Effector memory CD8-positive, alpha-beta T cell (primary cell): ENCODE measurements at regions not wholly inside any gene's neighbourhood (a gene's known extent, or its start where the extent isn't known, plus 50 kb on each side); places are given as distances from the start of the nearest gene placed in this dataset.

Experiments used
- ATAC-seq: fragments of 150-1000 bp; cut with Tn5 transposase; replicated peaks from 2 replicates; pipeline ENCODE4 v1.10.0; 2021; ENCODE audit warnings: mild to moderate bottlenecking, moderate library complexity
- DNase-seq, 3 experiments: peaks; one replicate each; pipeline ENCODE4 v3.0.0; 2021
- H3K27ac Mint-ChIP-seq, 2 donors: one replicate each; pipeline ENCODE4 v1.8.0; 2022; ENCODE audit warnings: mild to moderate bottlenecking in 2 of 2, mixed read lengths in 2 of 2, moderate library complexity in 2 of 2
- H3K27me3 Mint-ChIP-seq, 2 donors: one replicate each; pipeline ENCODE4 v1.8.0; 2022; ENCODE audit warnings: mixed read lengths in 2 of 2
- H3K36me3 Mint-ChIP-seq: one replicate; pipeline ENCODE4 v1.8.0; 2022; ENCODE audit warnings: mild to moderate bottlenecking, moderate library complexity, mixed read lengths; ENCODE audit not compliant: insufficient read depth
- H3K4me1 Mint-ChIP-seq, 2 donors: one replicate each; pipeline ENCODE4 v1.8.0; 2022; ENCODE audit warnings: low read depth in 2 of 2, mixed read lengths in 2 of 2
- H3K4me3 Mint-ChIP-seq, 2 donors: one replicate each; pipeline ENCODE4 v1.8.0; 2022; ENCODE audit warnings: mild to moderate bottlenecking in 2 of 2, mixed read lengths in 2 of 2, moderate library complexity in 2 of 2
- H3K9me3 Mint-ChIP-seq, 2 donors: one replicate each; pipeline ENCODE4 v1.8.0; 2022; ENCODE audit warnings: mixed read lengths in 2 of 2

DNA sequence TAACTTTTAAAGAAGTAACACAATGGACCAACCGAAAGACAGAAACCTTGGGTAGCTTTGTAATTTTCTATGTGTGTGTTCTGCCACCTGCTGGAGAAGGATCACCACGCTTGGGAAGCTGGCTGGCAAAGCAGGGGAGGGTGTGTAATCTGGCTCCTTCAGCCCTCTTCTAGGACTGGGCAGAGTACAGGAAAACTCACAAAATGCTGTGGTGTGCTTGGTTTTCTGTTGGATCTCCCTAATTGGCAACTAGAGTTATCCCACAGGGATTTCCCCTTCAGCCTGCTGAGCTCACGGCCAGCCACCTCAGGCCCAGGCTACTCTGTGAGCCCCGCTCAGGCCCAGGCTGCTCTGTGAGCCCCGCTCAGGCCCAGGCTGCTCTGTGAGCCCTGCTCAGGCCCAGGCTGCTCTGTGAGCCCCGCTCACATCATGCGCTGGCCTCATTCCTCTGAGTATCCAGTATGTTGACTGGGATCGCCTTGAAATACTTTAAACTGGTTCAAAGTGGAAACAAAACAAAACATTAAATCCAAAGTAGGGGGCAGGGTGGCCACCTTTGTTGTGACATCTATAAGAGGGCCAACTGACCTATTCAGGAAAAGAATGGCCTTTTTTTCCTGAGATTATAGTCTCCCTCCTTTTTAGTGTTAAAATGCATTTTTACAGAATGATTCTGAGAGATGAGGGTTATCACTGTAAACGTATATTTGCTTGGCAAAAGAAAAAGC is 52.0 kb upstream of the RNU6-8 start:
- Mint-ChIP-seq H3K27me3 (no peaks in the 10 kb centered on the region), H3K9me3 (no peaks in the 10 kb centered on the region), H3K4me3 (no peak overlapping the region), H3K4me1 (peaks cover 0 to 2% of the 10 kb centered on the region in 2 donors), H3K36me3 (no peaks in the 10 kb centered on the region), H3K27ac (no peak overlapping the region)
- peak; percentile 25 to 44 (median 28) for DNase-seq
- ATAC-seq = peak; percentile 68

DNA sequence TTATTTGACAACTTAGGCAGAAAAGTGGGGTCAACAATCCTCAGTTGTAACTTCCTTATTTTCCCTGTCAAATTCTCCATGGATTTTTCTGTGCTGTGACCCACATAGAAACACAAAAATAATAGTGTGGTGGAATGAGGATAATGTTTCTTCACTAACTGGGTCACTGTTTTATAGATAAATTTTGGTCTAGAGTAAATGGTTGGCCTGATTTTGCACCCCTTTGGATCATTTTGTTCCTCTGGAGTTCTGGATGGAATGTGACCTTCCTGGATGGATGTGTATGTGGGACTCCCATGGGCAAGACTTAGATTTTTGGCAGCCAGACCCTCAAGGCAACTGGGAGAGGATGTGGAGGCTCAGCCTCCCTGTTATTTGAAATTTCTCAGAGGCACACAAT is 52.7 kb upstream of the RNU6-8 start:
- Mint-ChIP-seq H3K4me1 (peaks cover 0 to 2% of the 10 kb centered on the region in 2 donors), H3K36me3 (no peaks in the 10 kb centered on the region), H3K9me3 (no peaks in the 10 kb centered on the region), H3K4me3 (no peak overlapping the region), H3K27ac (no peak overlapping the region), H3K27me3 (peaks cover 0 to 2% of the 10 kb centered on the region in 2 donors)
- no peak for DNase-seq
- ATAC-seq = no peak

DNA sequence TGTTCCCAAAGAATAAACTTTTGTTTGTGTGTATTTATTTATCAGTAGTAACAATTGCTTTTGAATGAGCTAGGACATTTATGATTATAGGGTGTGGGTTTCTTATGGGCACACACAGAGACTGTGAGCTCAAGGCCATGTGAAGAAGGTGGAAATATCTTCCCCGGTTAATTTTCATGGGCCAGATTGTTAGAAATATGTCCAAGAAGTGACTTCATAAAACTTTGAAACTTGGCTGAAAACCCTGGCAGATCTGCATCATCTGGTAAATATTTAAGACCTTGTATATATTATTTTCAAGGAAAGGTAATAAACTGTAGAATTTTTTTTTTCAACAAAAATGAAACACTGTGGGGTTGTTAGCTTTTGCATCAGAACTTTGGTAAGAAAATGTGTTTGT is 53.5 kb upstream of the RNU6-8 start:
- H3K27me3 Mint-ChIP-seq = peaks cover under 1 to 10% of the 10 kb centered on the region in 2 donors
- DNase-seq = no peak
- H3K36me3 Mint-ChIP-seq = no peaks in the 10 kb centered on the region
- no peaks in the 10 kb centered on the region for H3K9me3 Mint-ChIP-seq
- no peak overlapping the region for H3K4me3 Mint-ChIP-seq
- H3K4me1 Mint-ChIP-seq = peaks cover 0 to 2% of the 10 kb centered on the region in 2 donors
- no peak overlapping the region for H3K27ac Mint-ChIP-seq
- no peak for ATAC-seq

DNA sequence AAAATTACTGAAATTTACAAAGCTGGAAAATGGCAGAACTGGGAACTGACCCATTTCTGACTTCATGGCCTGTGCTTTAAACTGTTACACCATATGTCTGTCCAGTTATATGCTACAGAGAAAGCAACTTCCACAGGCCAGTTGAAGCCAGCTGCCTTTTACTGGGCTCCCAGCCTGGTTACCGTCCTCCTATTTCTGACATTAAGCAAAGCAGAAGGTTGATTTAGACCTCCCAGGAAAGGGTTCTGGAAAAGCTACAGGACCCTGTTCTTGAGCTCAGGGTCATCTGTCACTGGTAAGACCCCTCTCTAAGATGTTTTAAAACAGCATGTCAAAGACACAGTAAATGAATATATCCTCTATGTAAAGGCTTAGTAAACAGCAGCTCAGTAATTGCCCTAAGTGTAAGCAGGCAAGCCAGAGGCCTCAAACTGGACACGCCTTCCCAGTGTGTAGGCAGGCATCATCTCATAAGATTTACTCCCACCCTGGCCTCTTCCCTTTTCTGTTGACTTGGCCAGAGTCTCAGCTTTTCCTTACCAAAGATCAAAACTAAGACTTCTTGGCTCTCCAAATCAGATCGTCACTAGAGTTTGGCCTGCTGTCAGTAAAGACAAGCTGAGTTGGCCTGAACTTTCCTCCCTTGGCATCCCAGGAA is 55.4 kb upstream of the RNU6-8 start:
- H3K4me1 Mint-ChIP-seq = peaks cover 0 to 2% of the 10 kb centered on the region in 2 donors
- peaks cover 8 to 12% of the 10 kb centered on the region in 2 donors for H3K27me3 Mint-ChIP-seq
- no peaks in the 10 kb centered on the region for H3K36me3 Mint-ChIP-seq
- no peak for DNase-seq
- H3K27ac Mint-ChIP-seq = no peak overlapping the region
- no peak overlapping the region for H3K4me3 Mint-ChIP-seq
- ATAC-seq = no peak
- H3K9me3 Mint-ChIP-seq = peaks cover 0 to 1% of the 10 kb centered on the region in 2 donors

DNA sequence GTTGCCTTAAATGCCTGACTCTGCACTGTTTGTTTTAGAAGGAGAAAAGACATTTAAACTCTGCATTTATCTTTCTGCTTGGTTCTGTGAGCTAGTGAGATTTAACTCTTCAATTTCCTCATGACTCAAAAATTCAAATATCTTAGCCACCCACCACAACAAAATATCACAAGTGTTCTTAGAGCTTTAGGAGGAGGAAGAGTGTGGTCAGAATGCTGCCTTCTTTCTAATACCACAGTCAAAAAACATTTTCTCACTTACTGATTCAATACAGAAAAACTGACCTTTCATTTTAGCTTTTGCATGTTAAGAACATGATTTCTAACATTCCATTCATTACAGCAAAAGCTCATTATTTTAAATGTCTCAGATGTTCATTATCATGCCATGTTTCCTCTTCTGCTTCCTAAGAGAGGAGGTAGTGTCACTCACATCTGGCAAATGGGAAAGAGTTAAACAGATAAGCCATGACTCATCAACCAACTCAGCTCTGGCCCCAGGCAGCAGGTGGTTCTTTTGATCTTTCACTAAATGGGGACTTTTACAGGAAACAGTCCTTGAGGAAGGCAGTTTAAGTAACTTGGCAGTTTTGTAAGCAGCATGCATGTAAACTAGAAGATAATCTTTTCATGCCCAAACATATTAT is 56.4 kb upstream of the RNU6-8 start:
- ATAC-seq (no peak), DNase-seq (no peak)
- Mint-ChIP-seq H3K4me3 (no peak overlapping the region), H3K27me3 (peaks cover 8 to 12% of the 10 kb centered on the region in 2 donors), H3K36me3 (no peaks in the 10 kb centered on the region), H3K27ac (no peak overlapping the region), H3K4me1 (peaks cover 0 to 2% of the 10 kb centered on the region in 2 donors), H3K9me3 (peaks cover 0 to 9% of the 10 kb centered on the region in 2 donors)

DNA sequence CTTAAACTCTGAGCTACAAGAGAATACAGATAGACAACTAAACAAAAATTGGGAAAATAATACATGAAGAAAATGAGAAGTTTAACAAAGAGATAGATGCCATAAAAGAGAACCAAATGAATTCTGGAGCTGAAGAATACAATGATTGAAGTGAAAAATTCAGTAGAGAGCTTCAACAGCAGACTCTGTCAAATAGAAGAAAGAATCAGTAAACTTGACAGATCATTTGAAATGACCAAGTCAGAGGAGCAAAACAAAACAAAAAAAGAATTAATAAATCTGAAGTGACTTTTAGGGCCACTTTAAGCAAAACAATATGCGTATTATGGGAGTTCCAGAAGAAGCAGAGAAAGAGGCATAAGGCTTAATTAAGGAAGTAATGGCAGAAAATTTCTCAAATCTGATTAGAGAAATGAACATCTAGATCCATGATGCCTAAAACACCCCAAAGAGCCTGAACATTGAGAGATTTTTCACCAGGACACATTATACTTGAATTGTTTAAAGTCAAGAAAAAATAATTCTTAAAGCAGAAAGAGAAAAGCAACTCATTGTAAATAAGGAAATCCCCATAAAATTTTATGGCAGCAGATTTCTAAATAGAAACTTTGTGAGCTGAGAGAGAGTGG is 61.0 kb upstream of the RNU6-8 start:
- Mint-ChIP-seq H3K4me3 (no peak overlapping the region), H3K27me3 (peaks cover 8 to 12% of the 10 kb centered on the region in 2 donors), H3K4me1 (peaks cover 0 to 2% of the 10 kb centered on the region in 2 donors), H3K36me3 (no peaks in the 10 kb centered on the region), H3K27ac (no peak overlapping the region), H3K9me3 (peaks cover 0 to 9% of the 10 kb centered on the region in 2 donors)
- no peak for ATAC-seq
- no peak for DNase-seq

DNA sequence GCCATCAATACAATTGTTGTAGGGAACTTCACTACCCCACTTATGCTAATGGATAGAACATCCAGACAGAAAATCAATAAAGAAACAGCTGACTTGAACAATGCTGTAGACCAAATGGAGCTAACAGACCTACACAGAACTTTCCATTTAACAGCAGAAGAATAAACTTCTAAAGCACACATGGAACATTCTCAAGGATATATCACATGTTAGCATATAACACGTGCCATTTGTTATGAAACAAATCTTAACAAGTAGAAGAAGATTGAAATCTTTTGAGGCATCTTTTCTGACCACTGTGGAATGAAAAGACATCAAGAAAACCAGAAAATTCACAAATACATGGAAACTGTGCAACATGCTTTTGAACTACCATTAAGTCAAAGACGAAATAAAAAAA is 62.5 kb upstream of the RNU6-8 start:
- peaks cover 0 to 9% of the 10 kb centered on the region in 2 donors for H3K9me3 Mint-ChIP-seq
- H3K27me3 Mint-ChIP-seq = peaks cover 8 to 12% of the 10 kb centered on the region in 2 donors
- ATAC-seq (no peak), DNase-seq (no peak)
- H3K27ac Mint-ChIP-seq = no peak overlapping the region
- H3K4me1 Mint-ChIP-seq = no peaks in the 10 kb centered on the region
- H3K36me3 Mint-ChIP-seq = no peaks in the 10 kb centered on the region
- H3K4me3 Mint-ChIP-seq = no peak overlapping the region

DNA sequence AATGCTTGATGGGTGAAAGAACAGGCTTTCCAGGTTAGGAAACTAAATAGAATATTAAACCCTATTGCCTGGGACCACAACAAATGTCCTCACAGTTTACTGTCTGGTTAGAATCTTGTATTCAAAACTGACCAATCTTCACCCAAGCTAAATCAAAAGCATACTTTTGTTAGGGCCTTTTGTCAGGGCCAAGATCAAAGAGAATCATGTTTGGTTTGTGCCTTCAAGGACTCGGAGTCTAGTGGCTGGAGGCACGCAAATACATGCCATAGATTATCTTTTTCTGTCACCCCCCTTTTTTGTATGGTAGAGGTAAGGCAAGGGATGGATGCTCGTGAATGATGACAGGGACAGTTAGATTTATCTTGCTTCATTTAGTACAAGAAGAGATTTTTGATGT is 51.1 kb upstream of the AKAP6 start:
- DNase-seq = no peak
- Mint-ChIP-seq H3K9me3 (peaks cover 2 to 7% of the 10 kb centered on the region in 2 donors), H3K27me3 (peaks cover 43 to 49% of the 10 kb centered on the region in 2 donors), H3K27ac (no peak overlapping the region), H3K36me3 (no peaks in the 10 kb centered on the region), H3K4me1 (no peaks in the 10 kb centered on the region), H3K4me3 (no peak overlapping the region)
- no peak for ATAC-seq
